Lung microvascular endothelial cell (primary cell): ENCODE measurements at regions not wholly inside any gene's neighbourhood (a gene's known extent, or its start where the extent isn't known, plus 50 kb on each side); places are given as distances from the start of the nearest gene placed in this dataset.
A peak's percentile ranks its signal among the peaks of the same experiment; 100 is the strongest.
"Not testable (repeated sequence)": the region's sequence is repeated elsewhere in the genome, so short reads cannot be mapped to it uniquely, and the experiment has no call there.

ENCODE experiments used
- DNase-seq, 2 donors: peaks; one replicate each; pipeline versions ENCODE4 v3.0.0 to v3.0.0-alpha.2; 2010; ENCODE audit warnings: low read depth in 2 of 2

- DNase-seq, result peak; percentile 27 to 30
Measured at GRCh38 chr5:71905834-71906711, 187.0 kb downstream of the CARTPT start.

GRCh38 chr5:71907001-71907588 lies 188.0 kb downstream of the CARTPT start:
- no peak for DNase-seq

DNA sequence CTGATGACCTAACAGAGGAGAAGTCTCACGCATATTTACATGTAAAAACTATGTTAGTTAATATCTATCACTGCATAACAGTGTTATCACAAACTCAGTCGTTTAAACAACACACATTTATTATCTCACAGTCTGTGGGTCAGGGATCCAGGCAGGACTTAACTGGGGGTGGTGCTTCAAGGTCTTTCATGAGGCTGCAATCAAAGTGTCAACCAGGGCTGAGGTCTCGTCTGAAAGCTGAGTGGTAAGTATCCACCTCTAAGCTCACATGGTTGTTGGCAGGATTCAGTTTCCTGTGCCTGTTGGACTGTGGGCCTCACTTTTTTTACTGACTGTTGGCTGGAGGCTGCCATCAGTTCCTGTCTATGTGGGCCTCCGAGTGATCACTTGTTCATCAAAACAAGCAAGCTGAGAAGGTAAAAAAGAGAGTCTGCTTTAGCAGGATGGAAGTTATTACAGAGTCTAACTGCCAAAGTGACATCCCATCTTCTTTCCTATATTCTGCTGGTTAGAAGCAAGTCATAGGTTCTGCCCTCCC lies 188.6 kb downstream of the CARTPT start:
- DNase-seq, result peak; percentile 26 to 63

- peak in 1 of 2 donors; percentile 10 for DNase-seq
Measured at GRCh38 chr5:71910741-71911140, 191.7 kb downstream of the CARTPT start.

GRCh38 chr5:71912021-71912420 lies 192.9 kb downstream of the CARTPT start:
- no peak for DNase-seq

GRCh38 chr5:71914281-71914680 lies 193.0 kb upstream of the MAP1B start:
- no peak for DNase-seq

DNA sequence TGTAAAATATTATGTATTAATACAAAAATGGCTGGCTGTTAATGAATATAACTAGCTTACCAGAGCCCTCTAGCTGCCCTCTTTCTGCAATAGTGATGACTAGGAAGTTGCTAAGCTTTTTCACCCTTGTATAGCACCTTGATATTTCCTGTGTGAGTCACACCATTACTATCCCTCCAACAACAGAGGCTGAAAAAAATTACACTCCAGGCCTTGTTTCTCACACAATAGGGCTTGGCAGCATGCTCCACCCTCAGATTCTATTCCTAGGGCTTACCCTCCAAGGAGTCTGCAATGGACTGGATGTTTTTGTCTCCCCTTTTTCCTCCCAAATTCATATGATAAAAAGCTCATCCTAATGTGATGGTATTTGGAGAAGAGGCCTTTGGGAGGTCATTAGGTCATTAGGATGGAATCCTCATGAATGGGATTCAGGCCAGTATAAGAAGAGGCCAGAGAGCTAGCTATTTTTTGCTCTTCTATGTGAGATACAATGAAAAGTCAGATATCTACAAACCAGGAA lies 184.6 kb upstream of the MAP1B start:
- peak; percentile 83 to 94 for DNase-seq

DNA sequence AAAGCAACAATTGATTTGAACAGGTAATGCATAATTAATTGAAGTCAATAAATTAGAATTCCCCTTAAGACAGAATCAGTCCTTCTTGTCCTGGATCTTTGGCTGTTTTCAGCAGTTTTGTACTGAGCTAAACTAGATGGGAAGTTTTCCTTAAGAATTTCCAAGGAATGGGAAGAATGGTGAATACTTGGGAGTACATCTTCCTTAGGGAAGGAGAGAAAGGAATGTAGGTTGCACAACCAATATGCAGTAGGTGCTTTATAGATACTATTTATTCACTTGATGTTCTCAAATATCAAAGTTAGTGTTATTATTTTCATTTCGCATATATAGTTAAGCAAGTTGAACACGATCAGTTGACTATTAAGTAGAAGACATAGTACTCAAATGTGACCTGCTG lies 183.5 kb upstream of the MAP1B start:
- no peak for DNase-seq

GRCh38 chr5:71924325-71924724 lies 182.9 kb upstream of the MAP1B start:
- DNase-seq, result peak in 1 of 2 donors; percentile 42

GRCh38 chr5:71924980-71925379 lies 182.3 kb upstream of the MAP1B start:
- peak in 1 of 2 donors; percentile 89 for DNase-seq

DNA sequence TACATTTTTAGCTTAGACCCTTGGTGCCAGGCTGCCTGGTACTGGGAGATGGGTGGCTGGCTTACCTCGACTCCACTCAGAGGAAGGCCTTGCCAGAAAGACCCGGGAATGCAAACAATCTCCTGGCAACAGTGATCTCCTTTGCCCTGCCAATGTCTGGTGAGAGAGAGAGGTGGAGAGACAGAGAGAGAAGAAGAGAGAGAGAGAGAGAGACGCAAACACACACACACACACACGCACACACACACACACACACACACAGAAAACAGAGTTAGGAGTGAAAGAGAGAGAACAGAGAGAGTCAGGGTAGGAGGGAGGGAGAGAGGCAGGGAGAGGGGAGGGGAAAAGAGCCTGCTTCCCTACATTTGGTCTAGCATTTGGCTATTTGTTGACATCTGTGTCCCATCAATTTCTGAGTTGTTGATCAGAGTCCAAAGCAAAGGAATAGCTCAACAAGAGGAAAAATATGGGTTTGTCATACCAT lies 181.6 kb upstream of the MAP1B start:
- DNase-seq, result peak in 1 of 2 donors; percentile 24

- DNase-seq, result no peak
Measured at GRCh38 chr5:71929003-71929402, 178.3 kb upstream of the MAP1B start.

DNA sequence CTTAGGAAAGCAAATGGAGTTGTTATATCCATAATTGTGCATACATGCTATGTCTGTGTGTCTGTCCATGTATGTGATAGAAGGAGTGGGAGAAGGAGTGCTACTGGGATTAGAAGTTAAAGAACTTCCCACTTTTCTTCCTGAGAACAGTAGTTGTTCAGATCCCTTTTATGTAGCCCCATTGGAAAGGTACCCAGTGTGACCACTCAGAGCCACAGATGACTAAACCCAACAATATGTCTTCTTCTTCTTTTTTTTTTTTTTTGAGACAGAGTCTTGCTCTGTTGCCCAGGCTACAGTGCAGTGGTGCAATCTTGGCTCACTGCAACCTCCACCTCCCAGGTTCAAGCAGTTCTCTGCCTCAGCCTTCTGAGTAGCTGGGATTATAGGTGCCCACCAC lies 176.7 kb upstream of the MAP1B start:
- DNase-seq, result not testable (repeated sequence)

GRCh38 chr5:71932131-71932654 lies 175.1 kb upstream of the MAP1B start:
- peak; percentile 34 to 54 for DNase-seq

- DNase-seq, result peak; percentile 42 to 92
Measured at GRCh38 chr5:71932655-71933338, 174.5 kb upstream of the MAP1B start.

- DNase-seq, result no peak
Measured at GRCh38 chr5:71934322-71934721, 173.0 kb upstream of the MAP1B start.

DNA sequence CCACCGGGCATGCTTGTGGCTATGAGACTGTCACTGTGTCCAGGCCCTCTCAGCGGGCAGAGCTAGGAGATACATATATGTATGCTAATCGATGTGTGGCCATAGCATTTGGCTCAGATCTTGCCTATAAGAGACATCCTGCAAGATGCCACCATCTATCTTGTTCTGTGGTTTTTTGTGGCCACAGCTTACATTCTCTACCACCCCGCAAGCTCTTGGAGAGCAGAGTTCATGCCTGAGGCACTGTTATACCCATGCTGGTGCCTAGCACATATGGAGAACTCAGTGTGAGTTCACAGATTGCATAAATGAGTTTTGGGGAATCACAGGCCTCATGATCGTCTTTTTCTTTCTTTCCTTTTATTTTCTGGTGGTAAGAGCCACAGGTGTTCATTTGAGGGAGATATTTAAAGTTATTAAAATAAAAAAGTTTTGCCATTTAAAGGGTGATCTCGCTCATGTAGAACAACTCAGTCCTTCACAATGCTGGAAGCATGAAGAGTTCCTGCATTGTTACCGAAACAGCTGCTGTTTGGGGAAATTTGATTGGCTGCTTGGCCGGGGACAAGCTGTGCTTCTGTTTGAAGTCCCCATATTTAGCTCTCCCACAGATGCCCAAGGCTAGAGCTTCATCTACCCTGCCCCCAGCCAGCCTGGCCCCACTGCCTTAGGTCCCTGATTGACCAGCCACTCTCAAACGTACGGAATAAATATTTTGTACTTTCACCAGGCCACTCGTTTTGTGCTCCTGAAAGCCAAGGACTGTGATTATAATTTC lies 169.2 kb upstream of the MAP1B start:
- DNase-seq, result no peak

- DNase-seq, result no peak
Measured at GRCh38 chr5:71938895-71939294, 168.4 kb upstream of the MAP1B start.

DNA sequence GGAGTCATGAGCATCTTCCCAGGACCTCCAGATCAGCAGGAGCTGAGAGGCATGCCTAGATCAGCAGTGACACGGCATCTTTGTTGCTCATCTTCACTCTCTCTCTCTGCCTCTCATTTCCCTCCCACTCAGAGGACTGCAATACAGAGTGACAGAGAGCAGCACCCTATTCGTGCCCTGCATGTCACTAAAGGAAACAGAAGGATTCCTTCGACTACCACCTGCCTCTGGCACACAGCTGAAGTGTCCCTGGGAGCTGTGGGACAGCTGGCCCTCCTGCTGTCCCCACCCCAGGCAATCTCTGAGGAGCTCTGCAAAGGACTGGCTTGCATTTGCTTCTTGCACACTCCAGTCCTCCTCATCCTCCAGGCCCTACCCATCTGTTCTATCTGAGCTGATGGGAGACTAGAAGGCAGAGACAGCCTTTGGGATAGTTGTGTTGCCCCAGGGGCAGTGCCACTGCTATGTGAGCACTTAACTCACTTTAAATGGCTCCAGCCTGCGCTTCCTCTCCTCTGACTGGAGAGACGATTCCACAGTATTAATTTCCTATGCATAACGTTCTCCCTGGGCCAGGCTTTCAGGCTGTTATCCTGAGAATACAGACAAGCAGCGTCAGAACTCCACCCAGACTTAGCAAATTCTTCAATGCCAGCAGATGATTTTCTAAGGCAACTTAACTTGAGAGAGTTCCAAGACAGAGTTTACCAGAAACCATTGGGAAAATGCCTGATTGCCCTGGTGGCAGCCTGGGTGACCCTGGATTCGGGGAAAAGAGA lies 167.6 kb upstream of the MAP1B start:
- no peak for DNase-seq

- DNase-seq, result no peak
Measured at GRCh38 chr5:71943874-71944273, 163.4 kb upstream of the MAP1B start.
